ENCODE measurements at regions not wholly inside any gene's neighbourhood (a gene's known extent, or its start where the extent isn't known, plus 50 kb on each side); places are given as distances from the start of the nearest gene placed in this dataset.

GRCh38 chr6:44527583-44528369 is 140.3 kb downstream of the CDC5L start:
- no peak for DNase-seq (ENCODE audit: insufficient read length, low spot score)
- no peak for TF ChIP-seq POLR2A (IDR thresholded peaks at IDR 0.05; ENCODE audit: low read depth, low read length)
- FAIRE-seq = no peak

GRCh38 chr6:44528370-44528644 is 140.8 kb downstream of the CDC5L start:
- FAIRE-seq (no peak), DNase-seq (ENCODE audit: insufficient read length, low spot score) (no peak)
- no peak for TF ChIP-seq POLR2A (IDR thresholded peaks at IDR 0.05; ENCODE audit: low read depth, low read length)

DNA sequence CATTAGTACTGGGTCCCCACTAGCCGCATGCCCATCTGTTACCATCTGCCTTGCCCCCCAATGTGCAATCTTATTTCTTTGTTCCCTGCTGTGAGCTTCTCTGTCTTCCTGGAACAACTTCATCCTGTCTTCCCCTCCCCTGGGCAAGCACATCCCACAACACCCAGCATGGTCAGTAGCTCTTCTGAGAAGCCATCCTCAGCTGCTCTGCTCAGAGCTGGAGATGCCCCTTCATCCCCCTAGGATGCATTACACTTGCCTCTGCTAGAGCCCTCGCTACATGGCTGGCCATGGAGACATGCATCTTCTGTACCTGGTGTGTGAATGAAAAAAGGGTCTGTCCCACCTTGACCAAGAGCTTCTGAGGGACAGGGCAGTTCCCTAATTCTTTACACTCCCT is 141.2 kb downstream of the CDC5L start:
- DNase-seq (ENCODE audit: insufficient read length, low spot score) (no peak), FAIRE-seq (no peak)
- TF ChIP-seq POLR2A (IDR thresholded peaks at IDR 0.05; ENCODE audit: low read depth, low read length) = no peak

- no peak for FAIRE-seq
- DNase-seq (ENCODE audit: insufficient read length, low spot score) = no peak
- TF ChIP-seq POLR2A (IDR thresholded peaks at IDR 0.05; ENCODE audit: low read depth, low read length) = no peak
These were observed 141.8 kb downstream of the CDC5L start for GRCh38 chr6:44529146-44529905.

DNA sequence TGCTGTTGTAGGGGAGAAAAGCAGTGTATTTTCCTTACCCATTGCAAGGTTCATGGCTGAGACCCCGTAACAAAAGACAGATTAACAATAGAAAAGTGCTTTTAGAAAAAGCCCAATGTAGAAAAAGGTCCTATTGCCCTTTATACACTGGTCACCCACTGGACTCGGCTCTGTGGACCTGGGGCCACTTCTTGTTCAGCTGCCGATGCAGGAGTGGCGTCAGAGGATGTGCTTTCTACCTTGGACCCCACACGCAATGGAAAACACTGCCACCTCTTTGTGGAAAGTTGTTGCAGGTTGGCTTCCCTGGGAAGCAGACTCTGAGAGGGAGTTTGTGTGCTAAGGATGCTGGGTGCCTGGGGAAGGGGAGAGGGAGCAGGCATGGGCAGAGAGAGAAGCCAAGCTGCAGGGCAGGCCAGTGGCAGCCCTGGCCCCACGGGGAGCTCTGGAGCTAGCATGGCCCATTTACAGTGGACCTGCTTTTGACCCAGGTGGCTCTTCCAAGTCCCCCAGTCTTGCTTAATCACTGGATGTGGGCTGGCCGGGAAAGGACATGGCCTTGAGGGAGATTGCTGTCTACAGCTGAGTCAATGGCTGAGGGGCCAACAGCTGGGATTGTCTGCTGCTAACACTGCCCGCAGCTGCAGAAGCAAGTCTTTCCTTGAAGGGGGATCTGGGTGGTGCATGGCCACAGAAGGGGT is 142.9 kb downstream of the CDC5L start:
- FAIRE-seq (no peak), DNase-seq (ENCODE audit: insufficient read length, low spot score) (no peak)
- no peak for TF ChIP-seq POLR2A (IDR thresholded peaks at IDR 0.05; ENCODE audit: low read depth, low read length)

- no peak for DNase-seq (ENCODE audit: insufficient read length, low spot score)
- FAIRE-seq = no peak
- TF ChIP-seq POLR2A (IDR thresholded peaks at IDR 0.05; ENCODE audit: low read depth, low read length) = no peak
These were observed 143.4 kb downstream of the CDC5L start for GRCh38 chr6:44530910-44531234.

DNA sequence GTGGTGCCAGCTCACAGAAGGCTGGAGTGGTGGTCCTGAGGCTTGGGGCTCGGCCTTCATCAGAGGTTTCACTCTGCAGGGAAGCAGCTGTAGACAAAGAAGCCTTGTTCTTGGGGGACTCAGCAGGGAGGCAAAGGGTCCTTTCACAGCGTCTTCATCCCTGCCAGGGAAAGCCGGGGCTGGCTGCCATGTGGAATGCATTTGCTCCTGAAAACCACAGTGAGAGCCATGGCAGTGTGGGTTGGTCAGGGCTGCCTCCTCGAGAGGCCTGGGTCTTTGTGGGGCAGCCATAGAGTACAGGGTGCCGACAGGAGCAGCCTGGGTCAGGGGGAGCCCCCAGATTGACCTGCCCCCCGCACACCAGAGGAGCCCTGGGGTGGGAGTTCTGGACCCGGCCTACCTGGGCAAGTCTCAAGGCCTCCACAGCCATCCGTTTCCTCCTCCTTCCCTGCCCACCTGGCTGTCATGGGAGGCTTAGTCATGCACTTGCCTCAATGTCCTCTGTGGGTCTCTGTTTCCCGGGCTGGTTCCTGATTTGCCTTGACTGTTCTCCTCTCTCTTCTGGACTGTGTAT is 144.0 kb downstream of the CDC5L start:
- no peak for TF ChIP-seq POLR2A (IDR thresholded peaks at IDR 0.05; ENCODE audit: low read depth, low read length)
- FAIRE-seq (no peak), DNase-seq (ENCODE audit: insufficient read length, low spot score) (no peak)

GRCh38 chr6:44533421-44533820 is 145.9 kb downstream of the CDC5L start:
- DNase-seq (ENCODE audit: insufficient read length, low spot score) (no peak), FAIRE-seq (no peak)
- TF ChIP-seq POLR2A (IDR thresholded peaks at IDR 0.05; ENCODE audit: low read depth, low read length) = no peak

DNA sequence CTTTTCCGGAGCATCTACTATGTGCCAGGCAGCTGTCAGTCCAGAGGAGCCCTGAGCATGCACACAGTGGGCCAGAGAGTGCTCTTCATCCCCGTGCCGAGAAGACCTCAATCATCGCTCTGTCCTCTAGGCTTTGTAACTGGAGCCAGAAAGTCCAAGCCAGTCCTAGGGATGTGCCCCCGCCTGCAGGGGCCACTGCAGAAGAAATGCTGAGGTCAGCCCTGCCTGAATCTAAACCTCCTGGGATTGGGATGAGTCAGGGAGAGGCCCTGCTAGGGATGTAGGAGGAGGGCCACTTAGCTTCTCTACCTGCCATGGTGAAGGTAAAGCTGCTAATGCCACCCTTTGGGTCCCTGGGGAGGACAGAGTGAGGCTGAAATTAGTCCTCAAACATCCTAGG is 146.8 kb downstream of the CDC5L start:
- no peak for TF ChIP-seq POLR2A (IDR thresholded peaks at IDR 0.05; ENCODE audit: low read depth, low read length)
- FAIRE-seq = no peak

GRCh38 chr6:44535446-44535845 is 147.9 kb downstream of the CDC5L start:
- FAIRE-seq = no peak
- TF ChIP-seq POLR2A (IDR thresholded peaks at IDR 0.05; ENCODE audit: low read depth, low read length) = no peak
- no peak for DNase-seq (ENCODE audit: insufficient read length, low spot score)

More for the DNA sequence above, 146.8 kb downstream of the CDC5L start:
- DNase-seq (ENCODE audit: insufficient read length, low spot score) = no peak

DNA sequence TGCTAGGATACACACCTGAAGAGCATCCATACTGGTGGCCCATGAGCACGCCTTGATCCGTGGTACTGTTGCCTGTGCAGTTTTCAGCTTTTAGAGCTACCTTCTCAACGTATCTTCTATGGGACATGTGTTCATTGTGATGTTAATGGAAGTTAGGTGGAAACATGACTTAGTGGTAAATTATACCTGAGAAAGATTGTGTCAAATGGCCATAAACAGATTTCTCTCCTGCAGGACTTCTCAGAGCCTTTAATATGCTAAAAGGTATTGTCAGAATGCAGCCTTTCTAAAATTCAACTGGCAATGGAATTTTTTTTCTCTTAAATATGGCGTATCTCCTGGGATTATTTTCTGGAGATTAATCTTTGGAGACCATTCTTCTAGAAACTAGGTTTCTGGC is 148.5 kb downstream of the CDC5L start:
- no peak for TF ChIP-seq POLR2A (IDR thresholded peaks at IDR 0.05; ENCODE audit: low read depth, low read length)
- FAIRE-seq = no peak

DNA sequence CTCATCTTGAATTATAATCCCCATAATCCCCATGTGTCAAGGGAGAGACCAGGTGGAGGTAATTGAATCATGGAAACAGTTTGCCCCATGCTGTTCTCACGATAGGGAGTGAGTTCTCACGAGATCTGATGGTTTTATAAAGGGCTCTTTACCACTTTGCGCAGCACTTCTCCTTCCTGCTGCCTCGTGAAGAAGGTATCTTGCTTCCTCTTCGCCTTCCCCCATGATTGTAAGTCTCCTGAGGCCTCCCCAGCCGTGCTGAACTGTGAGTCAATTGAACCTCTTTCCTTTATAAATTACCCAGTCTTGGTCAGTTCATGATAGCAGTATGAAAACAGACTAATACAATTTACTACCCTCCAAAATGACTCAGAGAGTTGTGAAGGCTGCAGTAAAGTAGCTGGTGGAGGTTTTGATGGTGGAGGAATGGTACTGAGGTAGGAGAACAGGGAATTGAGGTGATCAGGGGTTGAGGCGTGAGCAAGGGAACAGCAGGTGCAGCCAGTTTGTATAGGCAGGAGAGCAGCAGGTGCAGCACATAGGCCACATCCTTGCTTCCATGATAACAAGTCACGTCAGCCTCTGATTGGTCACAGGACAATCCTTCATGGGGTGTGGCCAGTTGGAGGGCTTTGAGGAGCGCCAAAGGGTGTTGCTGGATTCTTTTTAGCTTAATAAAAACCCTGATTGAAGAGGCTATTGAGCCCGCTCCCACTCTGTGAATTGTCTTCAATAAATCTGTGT is 150.0 kb downstream of the CDC5L start:
- no peak for TF ChIP-seq POLR2A (IDR thresholded peaks at IDR 0.05; ENCODE audit: low read depth, low read length)
- no peak for FAIRE-seq
- no peak for DNase-seq (ENCODE audit: insufficient read length, low spot score)

More for the DNA sequence above, 148.5 kb downstream of the CDC5L start:
- no peak for DNase-seq (ENCODE audit: insufficient read length, low spot score)

- FAIRE-seq (no peak), DNase-seq (ENCODE audit: insufficient read length, low spot score) (no peak)
- TF ChIP-seq POLR2A (IDR thresholded peaks at IDR 0.05; ENCODE audit: low read depth, low read length) = no peak
These were observed 150.8 kb downstream of the CDC5L start for GRCh38 chr6:44538131-44538806.
